GM19397 (cell line): ENCODE measurements at regions not wholly inside any gene's neighbourhood (a gene's known extent, or its start where the extent isn't known, plus 50 kb on each side); places are given as distances from the start of the nearest gene placed in this dataset.

ENCODE experiments used
- ATAC-seq: cut with Tn5 transposase; IDR thresholded peaks from one replicate; pipeline ENCODE4 v1.9.1; 2021; ENCODE audit warnings: mild to moderate bottlenecking, moderate library complexity; ENCODE audit not compliant: unreplicated experiment

DNA sequence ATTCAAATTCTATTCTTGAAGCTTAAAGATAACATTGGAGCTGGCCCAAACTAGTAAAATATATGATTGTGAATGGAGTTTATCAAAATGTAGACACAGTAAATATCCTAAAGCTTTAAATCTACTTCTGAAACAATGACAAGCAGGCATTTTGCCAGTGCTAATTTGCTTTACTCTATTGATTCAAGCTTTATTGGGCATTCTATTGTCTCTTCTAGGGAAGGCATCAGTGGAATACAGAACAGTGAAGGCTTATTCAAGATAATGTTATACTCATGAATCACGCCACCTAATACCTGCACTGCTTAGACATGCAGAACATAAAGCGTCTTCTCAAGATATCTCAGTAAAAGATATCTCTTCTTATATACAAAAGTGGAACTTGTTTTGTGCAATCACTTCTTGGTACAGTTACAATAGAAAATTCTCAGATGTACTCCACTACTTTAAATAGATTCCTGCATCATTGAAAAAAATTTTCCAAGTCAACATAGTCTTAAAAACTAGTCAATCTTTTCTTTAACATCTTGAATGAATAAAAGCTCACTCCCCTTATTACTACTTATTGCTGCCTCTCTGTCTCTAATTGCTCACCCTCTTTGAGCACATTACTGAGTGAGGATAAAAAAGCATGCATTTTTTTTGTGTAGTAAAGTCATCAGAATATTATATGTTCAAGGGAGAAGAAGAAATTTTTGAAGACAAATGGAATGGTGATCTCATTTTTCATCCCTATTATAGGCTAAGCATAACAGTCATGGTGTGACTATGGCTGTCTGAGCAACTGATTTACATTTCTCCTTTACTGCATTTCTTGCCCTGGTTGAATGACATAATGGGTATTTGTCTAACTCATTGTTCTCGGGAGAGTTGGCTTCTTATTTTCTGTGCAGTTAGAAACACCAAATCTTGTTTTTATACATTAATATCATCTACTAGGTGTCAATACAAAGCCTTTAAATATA is 98.0 kb upstream of the E2F7 start:
- no peak for ATAC-seq

- ATAC-seq, result no peak
Measured at GRCh38 chr12:77161944-77162343, 96.6 kb upstream of the E2F7 start.

- ATAC-seq, result no peak
Measured at GRCh38 chr12:77160931-77161330, 95.6 kb upstream of the E2F7 start.

- no peak for ATAC-seq
Measured at GRCh38 chr12:77153706-77154105, 88.3 kb upstream of the E2F7 start.

- no peak for ATAC-seq
Measured at GRCh38 chr12:77152623-77153193, 87.3 kb upstream of the E2F7 start.

DNA sequence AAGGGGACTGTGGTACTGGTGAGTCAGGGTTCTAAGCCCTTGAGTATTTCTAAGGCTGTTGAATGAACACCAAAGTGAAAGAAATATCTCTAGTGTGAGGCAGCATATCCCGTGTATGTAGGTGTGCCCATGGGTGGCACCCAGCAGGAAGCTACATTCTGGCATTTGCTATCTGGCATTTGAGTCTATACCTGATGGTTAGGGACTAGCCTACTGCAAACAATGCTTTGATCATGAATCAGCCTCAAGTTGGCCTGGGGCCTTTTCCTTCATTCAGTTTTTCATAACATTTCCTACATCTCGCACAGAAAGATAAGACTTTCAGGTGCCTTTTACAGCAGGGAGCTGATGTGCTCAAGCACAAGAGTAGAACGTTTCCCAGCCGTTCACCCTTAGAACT is 85.7 kb upstream of the E2F7 start:
- ATAC-seq, result no peak

DNA sequence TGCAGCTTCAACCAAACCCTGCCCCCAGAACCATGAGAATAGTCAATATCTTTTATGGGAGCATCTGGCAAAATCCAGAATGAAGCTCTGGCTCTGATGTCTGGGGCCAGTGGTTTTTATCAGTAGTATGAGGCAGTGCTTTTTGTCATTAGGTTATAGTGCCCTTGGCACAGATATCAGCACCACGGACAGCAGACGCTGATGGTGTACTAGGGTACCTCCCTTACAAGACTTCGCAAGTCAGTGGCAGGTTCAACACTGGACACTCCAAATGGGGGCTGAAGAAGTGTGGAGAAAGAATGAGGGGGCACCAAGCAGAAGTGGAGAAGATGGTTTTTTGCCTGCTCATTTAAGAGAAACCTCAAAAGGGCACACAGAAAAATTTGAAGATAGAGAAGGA is 68.2 kb upstream of the E2F7 start:
- ATAC-seq, result no peak

GRCh38 chr12:77131977-77132490 is 66.7 kb upstream of the E2F7 start:
- no peak for ATAC-seq

GRCh38 chr12:77130193-77130592 is 64.8 kb upstream of the E2F7 start:
- no peak for ATAC-seq

- no peak for ATAC-seq
Measured at GRCh38 chr12:77124767-77125166, 59.4 kb upstream of the E2F7 start.

DNA sequence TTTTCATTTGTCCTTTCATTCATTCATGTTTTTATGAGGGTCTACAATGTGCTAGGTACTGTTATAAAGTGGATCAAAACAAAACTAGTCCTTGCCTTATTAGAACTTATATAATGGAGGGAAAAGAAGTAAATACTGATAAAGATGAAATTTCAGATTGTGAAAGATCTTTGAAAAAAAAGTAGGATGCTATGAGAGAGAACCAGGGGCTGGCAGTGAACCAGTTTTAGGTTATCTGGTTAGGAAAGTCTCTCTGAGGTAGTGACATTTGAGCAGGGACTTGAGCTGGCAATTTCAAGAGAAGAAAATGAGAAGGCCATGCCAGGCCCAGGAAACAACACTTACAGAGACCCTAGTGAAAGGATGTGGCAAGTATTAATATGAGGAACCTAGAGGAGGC is 57.3 kb upstream of the E2F7 start:
- no peak for ATAC-seq

DNA sequence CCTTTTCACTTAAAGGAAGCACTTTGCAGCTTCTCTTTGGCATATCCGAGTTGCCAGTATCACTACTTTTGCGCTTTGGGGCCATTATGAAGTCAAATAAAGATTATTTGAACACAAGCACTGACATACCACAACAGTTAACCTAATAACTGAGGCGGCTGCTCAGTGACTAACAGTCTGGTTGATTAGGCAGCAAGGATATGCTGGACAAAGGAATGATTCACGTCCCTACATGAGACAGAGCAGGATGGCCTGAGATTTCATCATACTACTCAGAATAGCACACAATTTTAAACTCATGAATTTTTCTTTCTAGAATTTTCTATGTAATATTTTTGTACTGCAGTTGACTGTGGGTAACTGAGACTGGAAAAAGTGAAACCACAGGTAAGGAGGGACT is 56.9 kb upstream of the E2F7 start:
- ATAC-seq, result no peak

- ATAC-seq, result no peak
Measured at GRCh38 chr12:77120156-77121085, 55.1 kb upstream of the E2F7 start.

GRCh38 chr12:77118696-77119095 is 53.3 kb upstream of the E2F7 start:
- no peak for ATAC-seq

GRCh38 chr12:77116277-77116676 is 50.9 kb upstream of the E2F7 start:
- no peak for ATAC-seq

- no peak for ATAC-seq
Measured at GRCh38 chr12:77115471-77115870, 50.1 kb upstream of the E2F7 start.
